ENCODE measurements at regions not wholly inside any gene's neighbourhood (a gene's known extent, or its start where the extent isn't known, plus 50 kb on each side); places are given as distances from the start of the nearest gene placed in this dataset.

DNA sequence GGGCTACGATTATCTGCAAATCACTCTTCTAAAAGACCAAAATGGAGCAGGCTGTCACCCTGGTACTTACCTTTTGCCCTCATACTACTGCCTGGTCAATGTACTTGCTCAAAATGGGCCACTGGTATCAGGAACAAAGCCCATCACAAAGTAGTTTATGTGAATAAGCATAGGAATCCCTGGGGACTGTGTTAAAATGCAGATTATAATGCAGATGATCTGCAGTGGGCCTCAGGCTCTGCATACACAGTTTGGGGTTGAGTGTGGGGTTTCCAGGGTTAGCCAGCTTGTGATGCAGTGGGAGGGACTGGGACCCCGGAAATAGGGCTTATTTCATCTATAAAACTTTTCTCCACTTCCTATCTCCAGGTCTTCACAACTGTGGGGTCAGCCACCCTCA lies 173.1 kb downstream of the HSD17B3 start:
- H3K27ac ChIP-seq = no peak overlapping the region
- H3K27me3 ChIP-seq (ENCODE audit: control insufficient read depth, insufficient read depth, low read length) = no peaks in the 10 kb centered on the region
- TF ChIP-seq, protein P1, sequence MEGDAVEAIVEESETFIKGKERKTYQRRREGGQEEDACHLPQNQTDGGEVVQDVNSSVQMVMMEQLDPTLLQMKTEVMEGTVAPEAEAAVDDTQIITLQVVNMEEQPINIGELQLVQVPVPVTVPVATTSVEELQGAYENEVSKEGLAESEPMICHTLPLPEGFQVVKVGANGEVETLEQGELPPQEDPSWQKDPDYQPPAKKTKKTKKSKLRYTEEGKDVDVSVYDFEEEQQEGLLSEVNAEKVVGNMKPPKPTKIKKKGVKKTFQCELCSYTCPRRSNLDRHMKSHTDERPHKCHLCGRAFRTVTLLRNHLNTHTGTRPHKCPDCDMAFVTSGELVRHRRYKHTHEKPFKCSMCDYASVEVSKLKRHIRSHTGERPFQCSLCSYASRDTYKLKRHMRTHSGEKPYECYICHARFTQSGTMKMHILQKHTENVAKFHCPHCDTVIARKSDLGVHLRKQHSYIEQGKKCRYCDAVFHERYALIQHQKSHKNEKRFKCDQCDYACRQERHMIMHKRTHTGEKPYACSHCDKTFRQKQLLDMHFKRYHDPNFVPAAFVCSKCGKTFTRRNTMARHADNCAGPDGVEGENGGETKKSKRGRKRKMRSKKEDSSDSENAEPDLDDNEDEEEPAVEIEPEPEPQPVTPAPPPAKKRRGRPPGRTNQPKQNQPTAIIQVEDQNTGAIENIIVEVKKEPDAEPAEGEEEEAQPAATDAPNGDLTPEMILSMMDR (IDR thresholded peaks at IDR 0.05) = no peak
- no peaks in the 10 kb centered on the region for H3K4me1 ChIP-seq
- no peak overlapping the region for H3K4me2 ChIP-seq (ENCODE audit: low read length)
- no peak overlapping the region for H2AFZ ChIP-seq
- H3K79me2 ChIP-seq = no peaks in the 10 kb centered on the region
- no peaks in the 10 kb centered on the region for H3K36me3 ChIP-seq (ENCODE audit: control insufficient read depth, insufficient read depth, low read length)
- H3K9ac ChIP-seq = no peak overlapping the region
- no peak overlapping the region for H3K4me3 ChIP-seq (ENCODE audit: low read depth, low read length)
- no peaks in the 10 kb centered on the region for H3K9me3 ChIP-seq (ENCODE audit: control insufficient read depth, low read length)

DNA sequence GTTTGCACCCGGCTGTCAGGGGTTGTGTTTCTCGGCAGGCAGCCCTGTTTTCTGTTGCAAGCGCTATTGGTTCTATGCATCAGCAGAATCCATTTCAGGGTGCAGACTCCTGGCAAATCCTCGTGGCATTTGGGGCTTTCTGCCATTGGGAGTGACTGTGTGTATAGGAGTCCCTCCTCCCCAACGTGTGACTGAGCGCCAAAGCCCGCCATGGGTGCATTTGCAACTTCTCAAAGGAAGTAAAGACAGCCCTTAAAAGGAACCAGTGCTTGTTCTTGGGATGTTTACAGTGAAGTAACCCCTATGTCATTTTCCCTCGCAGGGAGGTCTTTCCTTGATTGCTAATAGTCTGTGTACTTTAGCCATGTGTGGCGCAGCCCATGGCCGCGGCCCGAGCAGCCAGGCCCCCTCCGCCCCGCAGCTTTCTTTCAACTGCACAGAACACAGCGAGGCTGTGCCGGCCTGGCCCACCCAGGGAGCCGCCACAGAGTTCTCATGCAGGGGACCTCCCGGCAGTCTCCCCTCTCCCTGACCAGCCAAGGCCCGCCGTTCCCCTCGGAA lies 175.6 kb downstream of the HSD17B3 start:
- H3K27ac ChIP-seq = no peak overlapping the region
- no peaks in the 10 kb centered on the region for H3K79me2 ChIP-seq
- TF ChIP-seq, protein P1 (IDR thresholded peaks at IDR 0.05) = no peak
- H3K27me3 ChIP-seq (ENCODE audit: control insufficient read depth, insufficient read depth, low read length) = no peaks in the 10 kb centered on the region
- H3K9me3 ChIP-seq (ENCODE audit: control insufficient read depth, low read length) = no peaks in the 10 kb centered on the region
- no peaks in the 10 kb centered on the region for H3K4me1 ChIP-seq
- H3K4me2 ChIP-seq (ENCODE audit: low read length) = no peak overlapping the region
- H3K36me3 ChIP-seq (ENCODE audit: control insufficient read depth, insufficient read depth, low read length) = no peaks in the 10 kb centered on the region
- H2AFZ ChIP-seq = no peak overlapping the region
- H3K9ac ChIP-seq = no peak overlapping the region
- no peak overlapping the region for H3K4me3 ChIP-seq (ENCODE audit: low read depth, low read length)

DNA sequence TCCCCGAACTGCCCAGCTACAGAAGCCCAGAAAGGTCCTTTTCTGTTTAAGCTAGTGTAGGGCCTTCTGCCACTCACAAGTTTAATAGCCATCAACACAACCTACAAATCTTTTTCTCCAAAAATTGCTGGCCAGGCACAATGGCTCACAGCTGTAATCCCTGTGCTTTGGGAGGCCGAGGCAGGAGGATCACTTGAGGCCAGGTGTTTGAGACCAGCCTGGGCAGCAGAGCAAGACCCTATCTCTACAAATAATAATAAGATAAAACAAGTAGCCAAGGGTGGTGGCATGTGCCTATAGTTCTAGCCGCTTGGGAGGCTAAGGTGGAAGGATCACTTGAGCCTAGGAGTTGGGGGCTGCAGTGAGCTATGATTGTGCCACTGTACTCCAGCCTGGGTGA lies 176.4 kb downstream of the HSD17B3 start:
- Histone ChIP-seq H3K79me2 (no peaks in the 10 kb centered on the region), H3K9me3 (ENCODE audit: control insufficient read depth, low read length) (no peaks in the 10 kb centered on the region), H3K9ac (no peak overlapping the region), H3K4me3 (ENCODE audit: low read depth, low read length) (no peak overlapping the region), H2AFZ (no peak overlapping the region), H3K27me3 (ENCODE audit: control insufficient read depth, insufficient read depth, low read length) (no peaks in the 10 kb centered on the region), H3K4me2 (ENCODE audit: low read length) (no peak overlapping the region), H3K27ac (no peak overlapping the region), H3K4me1 (no peaks in the 10 kb centered on the region), H3K36me3 (ENCODE audit: control insufficient read depth, insufficient read depth, low read length) (no peaks in the 10 kb centered on the region)
- TF ChIP-seq, protein P1 (IDR thresholded peaks at IDR 0.05) = no peak

DNA sequence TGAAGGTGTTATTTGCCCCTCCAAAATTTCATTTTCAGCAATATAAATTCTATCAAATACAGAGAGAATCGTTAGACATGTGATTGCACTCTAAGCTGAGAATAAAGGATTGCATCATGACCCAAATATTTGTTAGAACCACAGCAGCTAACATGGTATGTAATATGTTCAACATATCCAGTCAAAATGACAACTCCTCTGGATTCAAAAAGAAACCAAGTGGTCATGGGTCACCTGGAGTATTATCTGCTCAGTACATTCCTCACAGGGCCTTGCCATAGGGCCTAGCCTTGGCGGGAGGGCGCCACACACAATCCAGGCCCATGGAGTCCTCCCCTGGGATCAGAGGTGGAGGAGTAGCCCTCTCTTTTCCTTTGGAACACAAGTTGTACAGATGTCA lies 179.2 kb downstream of the HSD17B3 start:
- Histone ChIP-seq H3K79me2 (no peaks in the 10 kb centered on the region), H3K4me1 (no peaks in the 10 kb centered on the region), H2AFZ (no peak overlapping the region), H3K4me3 (ENCODE audit: low read depth, low read length) (no peak overlapping the region), H3K27me3 (ENCODE audit: control insufficient read depth, insufficient read depth, low read length) (no peaks in the 10 kb centered on the region), H3K4me2 (ENCODE audit: low read length) (no peak overlapping the region), H3K9ac (no peak overlapping the region), H3K36me3 (ENCODE audit: control insufficient read depth, insufficient read depth, low read length) (no peaks in the 10 kb centered on the region), H3K9me3 (ENCODE audit: control insufficient read depth, low read length) (peaks cover 4% of the 10 kb centered on the region), H3K27ac (no peak overlapping the region)
- TF ChIP-seq, protein P1 (IDR thresholded peaks at IDR 0.05) = no peak

DNA sequence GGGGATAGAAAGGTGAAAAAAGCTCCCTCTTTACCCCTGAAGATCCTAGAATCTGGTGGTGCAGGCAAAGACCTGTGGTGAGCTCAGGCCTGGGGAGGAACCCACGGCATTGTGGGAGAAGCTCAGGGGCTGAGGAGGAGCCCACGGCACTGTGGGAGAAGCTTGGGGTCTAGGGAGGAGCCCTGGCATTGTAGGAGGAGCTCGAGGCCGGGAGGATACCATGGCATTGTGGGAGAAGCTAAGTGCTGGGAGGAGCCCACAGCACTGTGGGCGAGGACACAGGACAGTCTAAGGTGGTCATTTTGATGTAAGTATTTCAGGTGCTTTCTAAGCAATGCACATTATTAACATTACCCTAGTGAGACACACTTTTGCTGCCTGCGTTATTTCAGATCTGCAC lies 179.7 kb downstream of the HSD17B3 start:
- Histone ChIP-seq H3K9ac (no peak overlapping the region), H3K4me2 (ENCODE audit: low read length) (no peak overlapping the region), H3K9me3 (ENCODE audit: control insufficient read depth, low read length) (peaks cover 4% of the 10 kb centered on the region), H3K27ac (no peak overlapping the region), H2AFZ (no peak overlapping the region), H3K36me3 (ENCODE audit: control insufficient read depth, insufficient read depth, low read length) (no peaks in the 10 kb centered on the region), H3K4me3 (ENCODE audit: low read depth, low read length) (no peak overlapping the region), H3K27me3 (ENCODE audit: control insufficient read depth, insufficient read depth, low read length) (no peaks in the 10 kb centered on the region), H3K79me2 (no peaks in the 10 kb centered on the region), H3K4me1 (no peaks in the 10 kb centered on the region)
- TF ChIP-seq, protein P1 (IDR thresholded peaks at IDR 0.05) = no peak
